Activated T-cell treated with anti-CD3 and anti-CD28 coated beads for 1 hour (primary cell): ENCODE measurements at regions not wholly inside any gene's neighbourhood (a gene's known extent, or its start where the extent isn't known, plus 50 kb on each side); places are given as distances from the start of the nearest gene placed in this dataset.

Source experiments
- DNase-seq: peaks from one replicate; pipeline ENCODE4 v3.0.0-alpha.2; 2020; ENCODE audit warnings: low read depth

- no peak for DNase-seq
These were observed 111.3 kb upstream of the KCNN2 start for GRCh38 chr5:114250536-114250935.

- DNase-seq: no peak
These were observed 109.6 kb upstream of the KCNN2 start for GRCh38 chr5:114252226-114252625.

- no peak for DNase-seq
These were observed 106.6 kb upstream of the KCNN2 start for GRCh38 chr5:114255260-114255659.

- no peak for DNase-seq
These were observed 99.9 kb upstream of the KCNN2 start for GRCh38 chr5:114261989-114262388.

GRCh38 chr5:114265432-114266060 lies 96.3 kb upstream of the KCNN2 start:
- DNase-seq: no peak

- no peak for DNase-seq
These were observed 95.5 kb upstream of the KCNN2 start for GRCh38 chr5:114266374-114266773.

- no peak for DNase-seq
These were observed 65.7 kb upstream of the KCNN2 start for GRCh38 chr5:114296191-114296590.

GRCh38 chr5:114297915-114298314 lies 64.0 kb upstream of the KCNN2 start:
- no peak for DNase-seq

- no peak for DNase-seq
These were observed 56.3 kb upstream of the KCNN2 start for GRCh38 chr5:114305402-114306207.

- DNase-seq: no peak
These were observed 53.9 kb upstream of the KCNN2 start for GRCh38 chr5:114308017-114308416.

- no peak for DNase-seq
These were observed 53.4 kb upstream of the KCNN2 start for GRCh38 chr5:114308508-114308907.

- no peak for DNase-seq
These were observed 51.2 kb upstream of the KCNN2 start for GRCh38 chr5:114310666-114311065.

GRCh38 chr5:114311281-114311680 lies 50.6 kb upstream of the KCNN2 start:
- DNase-seq: no peak

GRCh38 chr5:114311968-114312367 lies 49.9 kb upstream of the KCNN2 start:
- no peak for DNase-seq
